Stomach (tissue), 8 donors: ENCODE measurements at regions not wholly inside any gene's neighbourhood (a gene's known extent, or its start where the extent isn't known, plus 50 kb on each side); places are given as distances from the start of the nearest gene placed in this dataset.

ENCODE experiments used
- DNase-seq, 2 donors: peaks; one replicate each; pipeline versions ENCODE4 v3.0.0 to v3.0.0-alpha.2; 2013 to 2019
- H3K27ac ChIP-seq, 5 donors: fragments of 200-600 bp in 4 of 5; sonication (generic) in 4 of 5; one replicate each; pipeline ENCODE4 v1.5.1; 2013 to 2019; ENCODE audit warnings: mild to moderate bottlenecking in 1 of 5, moderate library complexity in 1 of 5
- H3K27me3 ChIP-seq, 3 donors: fragments of 200-600 bp; sonication (generic); one replicate each; pipeline ENCODE4 v1.5.1; 2017 to 2019; ENCODE audit warnings: mixed run types in 1 of 3
- H3K36me3 ChIP-seq, 4 donors: fragments of 200-600 bp; sonication (generic); 1 replicate in 3 of 4; 2 replicates in 1 of 4; pipeline ENCODE4 v1.5.1; 2016 to 2019
- H3K4me1 ChIP-seq, 4 donors: fragments of 200-600 bp; sonication (generic); one replicate each; pipeline ENCODE4 v1.5.1; 2016 to 2019
- H3K4me3 ChIP-seq, 4 donors: fragments of 200-600 bp; sonication (generic) in 3 of 4; one replicate each; pipeline ENCODE4 v1.5.1; 2016 to 2019; ENCODE audit warnings: mild to moderate bottlenecking in 1 of 4
- H3K9me3 ChIP-seq, 4 donors: fragments of 200-600 bp; sonication (generic); one replicate each; pipeline ENCODE4 v1.5.1; 2016 to 2019
- CTCF ChIP-seq, 7 experiments: fragments of 450-650 bp in 4 of 7; fragments of 200-600 bp in 3 of 7; sonication (generic) in 3 of 7; IDR thresholded peaks; one replicate each; pipeline ENCODE4 v1.5.1; 2016 to 2019; ENCODE audit warnings: antibody characterized with exemption in 7 of 7, control low read depth in 2 of 7, mild to moderate bottlenecking in 1 of 7
- EP300 ChIP-seq: sonication (generic); formaldehyde crosslinking; IDR thresholded peaks from one replicate; pipeline ENCODE4 v1.6.1; 2017; ENCODE audit warnings: antibody characterized with exemption
- POLR2A ChIP-seq, 4 donors: fragments of 450-650 bp; IDR thresholded peaks; one replicate each; pipeline ENCODE4 v1.6.1; 2016; ENCODE audit warnings: antibody characterized with exemption in 4 of 4, control low read depth in 2 of 4, mild to moderate bottlenecking in 1 of 4, moderate library complexity in 1 of 4
- POLR2AphosphoS5 ChIP-seq, 3 donors: sonication (generic); formaldehyde crosslinking; IDR thresholded peaks; one replicate each; pipeline ENCODE4 v1.6.1; 2016; ENCODE audit warnings: antibody characterized with exemption in 3 of 3
- WGBS, 5 donors: extraction: QIAGEN DNeasy Blood & Tissue Kit in 3 of 5; methylation state at CpG; one replicate each; pipeline versions ENCODE4 v1.1.5 to v1.1.7; 2013 to 2018; 5-methylcytosine and 5-hydroxymethylcytosine counted together
- intact Hi-C: fragments of 100-400 bp; cut with DNase I; formaldehyde crosslinking; loops from one replicate; pipeline ENCODE4 v1.15.1; 2023; ENCODE audit warnings: low total_unique reads
- donor health status: healthy with polysubstance abuse.
- donor health status: Bipolar disorder and iron deficiency.
- donor health status: healthy.

- Histone ChIP-seq H3K36me3 (no peaks in the 10 kb centered on the region), H3K4me3 (no peak overlapping the region), H3K4me1 (no peaks in the 10 kb centered on the region), H3K27me3 (no peaks in the 10 kb centered on the region), H3K27ac (no peak overlapping the region), H3K9me3 (no peaks in the 10 kb centered on the region)
- intact Hi-C loops = no loop called here
- TF ChIP-seq EP300 (no peak), POLR2A (IDR thresholded peaks at IDR 0.05) (no peak), CTCF (IDR thresholded peaks at IDR 0.05) (no peak), POLR2AphosphoS5 (IDR thresholded peaks at IDR 0.05) (no peak)
- WGBS, 5 donors = 38 to 63% (median 48%) methylated on average over 3 of the region's 3 CpGs
- DNase-seq = no peak
Measured at GRCh38 chr2:154532004-154532403, 166.5 kb upstream of the KCNJ3 start.

GRCh38 chr2:154532763-154533162 is 165.7 kb upstream of the KCNJ3 start:
- H3K4me1 ChIP-seq = no peaks in the 10 kb centered on the region
- no peaks in the 10 kb centered on the region for H3K27me3 ChIP-seq
- H3K27ac ChIP-seq = no peak overlapping the region
- H3K4me3 ChIP-seq = no peak overlapping the region
- H3K36me3 ChIP-seq = no peaks in the 10 kb centered on the region
- TF ChIP-seq POLR2A (IDR thresholded peaks at IDR 0.05) = no peak
- TF ChIP-seq CTCF (IDR thresholded peaks at IDR 0.05) = no peak
- no peak for TF ChIP-seq POLR2AphosphoS5 (IDR thresholded peaks at IDR 0.05)
- TF ChIP-seq EP300 = no peak
- H3K9me3 ChIP-seq = no peaks in the 10 kb centered on the region
- intact Hi-C loops = no loop called here
- no peak for DNase-seq
- WGBS, 5 donors = 48 to 82% (median 71%) methylated on average over 2 of the region's 2 CpGs

- TF ChIP-seq POLR2A (IDR thresholded peaks at IDR 0.05) (no peak), POLR2AphosphoS5 (IDR thresholded peaks at IDR 0.05) (no peak), EP300 (no peak), CTCF (IDR thresholded peaks at IDR 0.05) (no peak)
- Histone ChIP-seq H3K27me3 (no peaks in the 10 kb centered on the region), H3K4me1 (no peaks in the 10 kb centered on the region), H3K36me3 (no peaks in the 10 kb centered on the region), H3K9me3 (no peaks in the 10 kb centered on the region), H3K4me3 (no peak overlapping the region), H3K27ac (no peak overlapping the region)
- no peak for DNase-seq
- WGBS, 5 donors = 84 to 96% (median 88%) methylated on average over 7 of the region's 7 CpGs
- intact Hi-C loops = no loop called here
Measured at GRCh38 chr2:154533300-154533940, 165.1 kb upstream of the KCNJ3 start.

GRCh38 chr2:154537024-154537423 is 161.5 kb upstream of the KCNJ3 start:
- Histone ChIP-seq H3K9me3 (no peaks in the 10 kb centered on the region), H3K36me3 (no peaks in the 10 kb centered on the region), H3K27me3 (no peaks in the 10 kb centered on the region), H3K27ac (no peak overlapping the region), H3K4me3 (no peak overlapping the region), H3K4me1 (no peaks in the 10 kb centered on the region)
- DNase-seq = no peak
- TF ChIP-seq POLR2AphosphoS5 (IDR thresholded peaks at IDR 0.05) (no peak), POLR2A (IDR thresholded peaks at IDR 0.05) (no peak), CTCF (IDR thresholded peaks at IDR 0.05) (no peak), EP300 (no peak)
- intact Hi-C loops = no loop called here
